AG10803 (cell line): ENCODE measurements at regions not wholly inside any gene's neighbourhood (a gene's known extent, or its start where the extent isn't known, plus 50 kb on each side); places are given as distances from the start of the nearest gene placed in this dataset.
"Not testable (repeated sequence)": the region's sequence is repeated elsewhere in the genome, so short reads cannot be mapped to it uniquely, and the experiment has no call there.

ENCODE experiments used
- DNase-seq: peaks from one replicate; pipeline ENCODE4 v3.0.0; 2010; ENCODE audit warnings: low read depth
- H3K4me3 ChIP-seq: 2 replicates; pipeline ENCODE4 v1.5.1; 2011; ENCODE audit warnings: mild to moderate bottlenecking, low read length, control low read depth

- DNase-seq, H3K4me3 ChIP-seq: not testable (repeated sequence)
Observed at GRCh38 chr15:85196697-85197096, 183.7 kb upstream of the AKAP13 start.

- not testable (repeated sequence) for DNase-seq, H3K4me3 ChIP-seq
Observed at GRCh38 chr15:85197582-85197981, 182.8 kb upstream of the AKAP13 start.

GRCh38 chr15:85198432-85198831 lies 182.0 kb upstream of the AKAP13 start:
- not testable (repeated sequence) for H3K4me3 ChIP-seq, DNase-seq

GRCh38 chr15:85200215-85200614 lies 180.2 kb upstream of the AKAP13 start:
- H3K4me3 ChIP-seq, DNase-seq: not testable (repeated sequence)

- H3K4me3 ChIP-seq, DNase-seq: not testable (repeated sequence)
Observed at GRCh38 chr15:85201118-85201793, 179.1 kb upstream of the AKAP13 start.

- not testable (repeated sequence) for H3K4me3 ChIP-seq, DNase-seq
Observed at GRCh38 chr15:85204481-85204880, 175.9 kb upstream of the AKAP13 start.

- not testable (repeated sequence) for H3K4me3 ChIP-seq, DNase-seq
Observed at GRCh38 chr15:85233791-85234325, 146.5 kb upstream of the AKAP13 start.

GRCh38 chr15:85234450-85235196 lies 145.8 kb upstream of the AKAP13 start:
- peak overlapping the region; percentile 39 for H3K4me3 ChIP-seq
- not testable (repeated sequence) for DNase-seq

- not testable (repeated sequence) for H3K4me3 ChIP-seq, DNase-seq
Observed at GRCh38 chr15:85244056-85244455, 136.3 kb upstream of the AKAP13 start.

- not testable (repeated sequence) for DNase-seq, H3K4me3 ChIP-seq
Observed at GRCh38 chr15:85250938-85251542, 129.4 kb upstream of the AKAP13 start.

GRCh38 chr15:85253196-85253915 lies 127.0 kb upstream of the AKAP13 start:
- not testable (repeated sequence) for DNase-seq

GRCh38 chr15:85254961-85255360 lies 125.4 kb upstream of the AKAP13 start:
- DNase-seq, H3K4me3 ChIP-seq: not testable (repeated sequence)

More at GRCh38 chr15:85253196-85253915, 127.0 kb upstream of the AKAP13 start:
- H3K4me3 ChIP-seq = not testable (repeated sequence)

- DNase-seq, H3K4me3 ChIP-seq: not testable (repeated sequence)
Observed at GRCh38 chr15:85255502-85255901, 124.9 kb upstream of the AKAP13 start.

GRCh38 chr15:85256009-85256997 lies 124.1 kb upstream of the AKAP13 start:
- not testable (repeated sequence) for DNase-seq, H3K4me3 ChIP-seq

- DNase-seq, H3K4me3 ChIP-seq: not testable (repeated sequence)
Observed at GRCh38 chr15:85258062-85258445, 122.3 kb upstream of the AKAP13 start.

- DNase-seq, H3K4me3 ChIP-seq: not testable (repeated sequence)
Observed at GRCh38 chr15:85258559-85259209, 121.7 kb upstream of the AKAP13 start.

GRCh38 chr15:85260526-85260925 lies 119.9 kb upstream of the AKAP13 start:
- DNase-seq, H3K4me3 ChIP-seq: not testable (repeated sequence)
